ENCODE measurements at regions not wholly inside any gene's neighbourhood (a gene's known extent, or its start where the extent isn't known, plus 50 kb on each side); places are given as distances from the start of the nearest gene placed in this dataset.
"Not testable (repeated sequence)": the region's sequence is repeated elsewhere in the genome, so short reads cannot be mapped to it uniquely, and the experiment has no call there.

- DNase-seq, result no peak
Measured at GRCh38 chr20:29296256-29297230, 1960.9 kb upstream of the DEFB115 start.

- DNase-seq, result no peak
Measured at GRCh38 chr20:29297411-29298270, 1959.8 kb upstream of the DEFB115 start.

- DNase-seq, result no peak
Measured at GRCh38 chr20:29298271-29298590, 1959.2 kb upstream of the DEFB115 start.

GRCh38 chr20:29298759-29299613 lies 1958.5 kb upstream of the DEFB115 start:
- no peak for DNase-seq

DNA sequence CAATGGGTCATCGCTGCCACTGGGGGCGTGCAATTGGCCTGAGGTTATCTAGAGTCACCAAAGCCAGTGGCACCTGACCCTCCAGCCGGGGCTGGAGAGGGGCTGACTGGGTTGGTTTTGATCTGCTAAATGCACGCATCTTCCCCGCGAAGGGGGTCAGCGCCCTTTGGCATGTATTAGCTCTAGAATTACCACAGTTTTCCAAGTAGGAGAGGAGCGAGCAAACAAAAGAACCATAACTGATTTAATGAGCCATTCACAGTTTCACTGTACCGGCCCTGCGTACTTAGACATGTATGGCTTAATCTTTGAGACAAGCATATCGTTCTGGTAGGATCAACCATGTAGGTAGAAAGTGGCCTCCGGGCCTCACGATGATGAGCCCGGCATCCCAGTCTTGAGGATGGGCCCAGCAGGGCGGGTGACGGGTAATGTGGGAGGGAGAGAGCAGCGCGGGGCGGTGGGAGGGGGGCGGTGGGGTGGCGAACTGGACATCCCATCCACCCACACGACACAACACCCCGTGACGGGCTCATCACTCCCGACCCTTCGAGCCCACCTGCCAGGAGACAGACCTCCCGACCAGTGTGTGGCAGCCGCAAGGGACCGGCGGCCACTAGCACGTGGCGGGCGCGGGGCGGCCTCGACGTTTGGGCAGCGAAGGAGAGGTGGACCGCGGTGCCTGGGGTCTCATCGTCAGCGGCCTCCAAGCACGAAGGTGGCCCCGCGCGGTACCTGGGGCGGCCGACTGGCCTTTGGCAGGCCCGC lies 1957.5 kb upstream of the DEFB115 start:
- DNase-seq, result no peak

- DNase-seq, result no peak
Measured at GRCh38 chr20:29300579-29301551, 1956.6 kb upstream of the DEFB115 start.

DNA sequence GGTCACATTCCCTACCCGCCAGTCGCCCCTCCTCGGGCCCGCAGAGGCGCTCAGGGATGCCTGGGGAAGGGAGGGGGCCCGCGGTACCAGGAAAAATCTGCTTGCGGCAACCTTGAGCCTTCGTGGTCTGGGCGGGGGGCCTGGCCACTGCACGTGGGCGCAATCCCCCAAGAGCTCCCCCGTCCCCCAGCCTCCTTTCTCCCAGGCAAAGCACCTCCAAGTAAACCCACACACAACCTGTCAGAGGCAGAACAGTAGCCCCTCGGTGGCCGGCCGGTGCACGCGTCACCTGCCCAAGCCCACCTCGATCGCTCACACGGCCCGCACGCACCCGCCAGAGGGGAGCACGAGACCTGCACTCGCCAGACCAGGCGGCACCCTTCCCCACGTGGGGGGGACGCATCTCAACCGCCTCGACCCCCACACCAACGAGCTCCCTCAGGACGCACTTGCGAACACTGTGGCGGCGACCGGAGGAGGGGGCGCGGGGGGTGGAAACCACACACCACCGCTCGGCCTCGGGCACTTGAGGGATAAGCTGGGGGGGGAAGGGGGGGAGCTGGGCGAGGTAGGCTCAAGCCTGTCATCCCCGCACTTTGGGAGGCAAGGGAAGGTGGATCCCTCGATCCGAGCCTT lies 1955.7 kb upstream of the DEFB115 start:
- DNase-seq, result no peak

- no peak for DNase-seq
Measured at GRCh38 chr20:29302979-29303644, 1954.4 kb upstream of the DEFB115 start.

- no peak for DNase-seq
Measured at GRCh38 chr20:29306390-29307072, 1950.9 kb upstream of the DEFB115 start.

- DNase-seq, result not testable (repeated sequence)
Measured at GRCh38 chr20:29307484-29307883, 1950.0 kb upstream of the DEFB115 start.

DNA sequence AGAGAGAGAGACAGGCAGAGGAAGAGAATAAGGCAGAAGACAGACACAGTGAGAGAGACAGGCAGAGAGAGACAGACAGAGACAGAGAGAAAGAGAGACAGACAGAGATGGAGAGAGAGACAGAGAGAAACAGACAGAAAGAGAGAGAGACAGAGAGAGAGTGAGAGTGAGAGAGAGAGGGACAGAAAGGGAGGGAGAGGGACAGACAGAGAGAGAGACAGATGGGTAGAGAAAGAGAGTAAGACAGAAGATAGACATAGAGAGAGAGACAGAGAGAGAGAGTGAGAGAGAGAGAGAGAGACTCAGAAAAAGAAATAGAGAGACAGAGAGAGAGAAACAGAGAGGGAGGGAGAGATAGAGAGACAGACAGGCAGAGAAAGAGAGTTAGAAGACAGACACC lies 1948.5 kb upstream of the DEFB115 start:
- DNase-seq, result not testable (repeated sequence)

- not testable (repeated sequence) for DNase-seq
Measured at GRCh38 chr20:29309481-29309880, 1948.0 kb upstream of the DEFB115 start.

- DNase-seq, result not testable (repeated sequence)
Measured at GRCh38 chr20:29311046-29311445, 1946.4 kb upstream of the DEFB115 start.

GRCh38 chr20:29312679-29313078 lies 1944.8 kb upstream of the DEFB115 start:
- not testable (repeated sequence) for DNase-seq

GRCh38 chr20:29313481-29313880 lies 1944.0 kb upstream of the DEFB115 start:
- no peak for DNase-seq

DNA sequence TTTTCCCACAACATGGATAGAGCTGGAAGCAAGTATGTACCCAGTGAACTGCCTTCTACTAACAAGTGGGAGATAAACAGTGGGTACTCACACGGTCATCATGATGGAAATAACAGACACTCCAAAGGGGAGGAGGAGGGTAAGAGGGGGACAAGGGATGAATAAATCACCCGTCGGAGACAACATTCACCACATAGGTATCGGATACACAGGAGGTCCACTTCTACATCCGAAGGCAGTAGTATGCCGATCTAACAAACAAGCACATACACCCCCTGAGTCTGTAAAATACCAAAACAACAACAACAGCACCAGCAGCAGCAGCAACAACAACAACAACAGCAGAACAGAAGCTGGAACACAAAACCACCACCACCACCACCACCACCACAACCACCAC lies 1943.2 kb upstream of the DEFB115 start:
- no peak for DNase-seq

- DNase-seq, result no peak
Measured at GRCh38 chr20:29318871-29319461, 1938.5 kb upstream of the DEFB115 start.

DNA sequence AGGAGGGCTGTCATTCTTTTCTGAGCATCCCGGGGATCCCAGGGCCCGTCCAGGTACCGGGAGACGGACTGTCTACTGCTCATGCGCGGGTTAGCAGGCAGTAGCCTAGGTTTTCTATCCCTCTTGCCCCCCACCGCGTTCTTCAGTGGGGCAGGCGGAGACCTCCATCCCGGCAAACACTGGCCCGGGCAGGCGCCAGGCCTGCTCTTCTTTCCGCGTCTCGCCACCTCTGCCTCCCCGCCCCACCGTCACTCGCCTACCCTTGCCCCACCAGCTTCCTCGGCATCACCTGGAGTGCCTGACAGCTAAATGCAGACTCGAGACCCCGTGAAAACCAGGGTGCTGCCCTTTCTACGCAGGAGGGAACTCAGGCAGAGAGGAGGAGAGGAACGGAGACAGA lies 1937.7 kb upstream of the DEFB115 start:
- DNase-seq, result no peak
